ENCODE measurements at regions not wholly inside any gene's neighbourhood (a gene's known extent, or its start where the extent isn't known, plus 50 kb on each side); places are given as distances from the start of the nearest gene placed in this dataset.

DNA sequence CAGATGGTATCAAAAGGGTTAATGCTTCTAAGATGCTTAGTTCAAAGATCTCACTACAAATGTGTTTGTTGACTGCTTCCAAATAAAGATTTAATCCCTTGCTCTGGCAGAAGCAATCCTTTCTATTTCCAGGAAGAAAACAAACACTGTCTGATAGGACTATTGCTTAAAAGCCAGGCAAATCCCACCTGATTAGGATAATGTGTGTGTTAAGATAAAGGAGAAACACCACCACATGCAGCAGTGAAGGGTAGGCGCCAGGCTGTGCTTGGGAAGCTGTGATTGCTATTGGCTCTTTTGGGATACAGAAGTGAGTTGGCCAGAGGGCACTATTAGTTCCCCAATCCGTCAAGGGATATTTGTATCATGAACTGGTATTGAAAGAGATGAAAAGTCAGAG is 62.8 kb upstream of the LRCH1 start:
- TF ChIP-seq, protein P1, sequence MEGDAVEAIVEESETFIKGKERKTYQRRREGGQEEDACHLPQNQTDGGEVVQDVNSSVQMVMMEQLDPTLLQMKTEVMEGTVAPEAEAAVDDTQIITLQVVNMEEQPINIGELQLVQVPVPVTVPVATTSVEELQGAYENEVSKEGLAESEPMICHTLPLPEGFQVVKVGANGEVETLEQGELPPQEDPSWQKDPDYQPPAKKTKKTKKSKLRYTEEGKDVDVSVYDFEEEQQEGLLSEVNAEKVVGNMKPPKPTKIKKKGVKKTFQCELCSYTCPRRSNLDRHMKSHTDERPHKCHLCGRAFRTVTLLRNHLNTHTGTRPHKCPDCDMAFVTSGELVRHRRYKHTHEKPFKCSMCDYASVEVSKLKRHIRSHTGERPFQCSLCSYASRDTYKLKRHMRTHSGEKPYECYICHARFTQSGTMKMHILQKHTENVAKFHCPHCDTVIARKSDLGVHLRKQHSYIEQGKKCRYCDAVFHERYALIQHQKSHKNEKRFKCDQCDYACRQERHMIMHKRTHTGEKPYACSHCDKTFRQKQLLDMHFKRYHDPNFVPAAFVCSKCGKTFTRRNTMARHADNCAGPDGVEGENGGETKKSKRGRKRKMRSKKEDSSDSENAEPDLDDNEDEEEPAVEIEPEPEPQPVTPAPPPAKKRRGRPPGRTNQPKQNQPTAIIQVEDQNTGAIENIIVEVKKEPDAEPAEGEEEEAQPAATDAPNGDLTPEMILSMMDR (IDR thresholded peaks at IDR 0.05; ENCODE audit: unreplicated experiment in 3 of 3), result no peak
- peaks cover 13% of the 10 kb centered on the region for H3K4me1 Mint-ChIP-seq
- no peaks in the 10 kb centered on the region for H3K36me3 Mint-ChIP-seq (ENCODE audit: low read depth)
- H3K9me3 Mint-ChIP-seq, result peaks cover 15% of the 10 kb centered on the region
- peaks cover 4% of the 10 kb centered on the region for H3K27me3 Mint-ChIP-seq (ENCODE audit: low read depth)
- no peak overlapping the region for H3K27ac Mint-ChIP-seq
- H3K4me3 Mint-ChIP-seq, result no peak overlapping the region

DNA sequence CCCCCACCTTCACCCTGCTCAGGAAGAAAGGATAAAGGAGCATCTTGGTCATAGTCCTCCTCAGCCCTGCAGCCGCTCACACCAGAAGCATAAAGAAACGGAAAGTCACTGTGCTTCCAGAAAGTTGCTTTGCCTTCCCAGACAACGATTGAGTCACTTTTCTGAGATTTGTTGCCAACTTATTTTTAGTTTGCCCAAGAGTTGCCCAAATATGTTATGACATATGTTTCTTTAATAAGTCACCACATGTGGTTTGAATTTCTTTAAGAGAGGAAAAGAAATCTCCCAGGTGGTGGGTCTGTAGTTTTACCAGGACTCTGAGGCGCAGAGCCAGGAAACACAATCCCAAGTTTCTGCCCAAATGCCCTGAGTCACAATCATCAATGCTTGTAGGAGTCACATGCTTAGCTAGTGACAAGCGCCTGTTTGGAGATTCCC is 63.4 kb upstream of the LRCH1 start:
- H3K9me3 Mint-ChIP-seq, result peaks cover 19% of the 10 kb centered on the region
- H3K4me1 Mint-ChIP-seq, result peaks cover 13% of the 10 kb centered on the region
- H3K4me3 Mint-ChIP-seq, result no peak overlapping the region
- no peak overlapping the region for H3K27ac Mint-ChIP-seq
- TF ChIP-seq, protein P1 (IDR thresholded peaks at IDR 0.05; ENCODE audit: unreplicated experiment in 3 of 3), result no peak
- H3K36me3 Mint-ChIP-seq (ENCODE audit: low read depth), result peaks cover 2% of the 10 kb centered on the region
- H3K27me3 Mint-ChIP-seq (ENCODE audit: low read depth), result peaks cover 4% of the 10 kb centered on the region

DNA sequence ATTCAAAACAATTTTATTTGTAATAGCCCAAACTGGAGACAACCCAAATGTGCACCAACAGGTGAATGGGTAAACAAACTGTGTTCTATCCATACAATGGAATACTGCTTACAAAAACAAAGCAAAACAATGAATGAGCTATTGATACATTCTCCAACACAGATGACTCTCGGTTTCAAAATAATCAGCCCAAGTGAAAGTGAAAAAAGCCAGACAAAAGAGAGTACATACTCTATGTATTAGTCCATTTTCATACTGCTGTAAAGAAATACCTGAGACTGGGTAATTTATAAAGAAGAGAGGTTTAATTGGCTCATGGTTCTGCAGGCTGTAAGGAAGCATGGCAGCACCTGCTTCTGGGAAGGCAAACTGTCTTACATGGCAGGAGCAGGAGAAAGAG is 65.2 kb upstream of the LRCH1 start:
- Mint-ChIP-seq H3K27ac (no peak overlapping the region), H3K27me3 (ENCODE audit: low read depth) (peaks cover 4% of the 10 kb centered on the region), H3K36me3 (ENCODE audit: low read depth) (peaks cover 5% of the 10 kb centered on the region), H3K9me3 (peaks cover 27% of the 10 kb centered on the region), H3K4me3 (no peak overlapping the region), H3K4me1 (peaks cover 13% of the 10 kb centered on the region)
- TF ChIP-seq, protein P1 (IDR thresholded peaks at IDR 0.05; ENCODE audit: unreplicated experiment in 3 of 3), result no peak

DNA sequence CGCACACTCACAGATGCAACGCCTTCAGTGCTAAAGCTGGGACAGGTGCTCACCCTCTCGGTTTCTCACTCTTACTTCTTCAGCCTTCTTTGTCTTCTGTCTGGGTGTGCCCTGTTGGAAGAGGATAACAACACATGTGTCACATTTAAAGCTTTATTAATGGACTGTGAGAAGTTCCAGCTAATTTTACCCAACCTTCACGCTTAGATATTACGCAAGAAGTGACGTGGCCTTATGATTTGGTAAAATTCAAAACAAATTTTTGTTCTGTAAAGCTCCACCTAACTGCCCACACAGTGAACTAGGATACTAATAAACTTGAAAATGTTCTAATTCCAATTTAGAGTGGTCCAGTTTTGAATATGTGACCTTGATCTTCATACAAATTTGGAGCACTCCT is 66.7 kb upstream of the LRCH1 start:
- peaks cover 5% of the 10 kb centered on the region for H3K36me3 Mint-ChIP-seq (ENCODE audit: low read depth)
- peaks cover 4% of the 10 kb centered on the region for H3K27me3 Mint-ChIP-seq (ENCODE audit: low read depth)
- peaks cover 14% of the 10 kb centered on the region for H3K4me1 Mint-ChIP-seq
- H3K4me3 Mint-ChIP-seq, result no peak overlapping the region
- TF ChIP-seq, protein P1 (IDR thresholded peaks at IDR 0.05; ENCODE audit: unreplicated experiment in 3 of 3), result no peak
- H3K27ac Mint-ChIP-seq, result no peak overlapping the region
- peaks cover 28% of the 10 kb centered on the region for H3K9me3 Mint-ChIP-seq

DNA sequence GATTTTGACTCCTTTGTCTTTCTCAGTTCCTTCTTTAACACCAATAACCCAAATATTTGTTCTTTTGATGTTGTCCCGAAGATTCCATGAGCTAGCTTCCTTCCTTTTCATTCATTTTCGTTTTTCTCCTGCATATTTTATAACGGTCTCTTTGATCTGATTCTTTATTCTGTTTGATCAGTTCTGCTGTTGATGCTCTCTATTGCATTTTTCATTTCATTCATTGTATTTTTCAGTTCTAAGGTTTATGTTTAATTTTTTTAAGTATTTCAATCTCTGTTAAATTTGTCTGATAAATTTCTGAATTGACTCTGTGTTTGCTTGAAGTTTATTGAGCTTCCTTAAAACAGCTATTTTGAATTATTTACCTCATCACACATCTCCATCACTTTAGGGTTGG is 68.4 kb upstream of the LRCH1 start:
- H3K9me3 Mint-ChIP-seq, result peaks cover 30% of the 10 kb centered on the region
- H3K4me3 Mint-ChIP-seq, result no peak overlapping the region
- H3K27me3 Mint-ChIP-seq (ENCODE audit: low read depth), result peaks cover 4% of the 10 kb centered on the region
- H3K4me1 Mint-ChIP-seq, result peaks cover 4% of the 10 kb centered on the region
- TF ChIP-seq, protein P1 (IDR thresholded peaks at IDR 0.05; ENCODE audit: unreplicated experiment in 3 of 3), result no peak
- peaks cover 5% of the 10 kb centered on the region for H3K36me3 Mint-ChIP-seq (ENCODE audit: low read depth)
- no peak overlapping the region for H3K27ac Mint-ChIP-seq

DNA sequence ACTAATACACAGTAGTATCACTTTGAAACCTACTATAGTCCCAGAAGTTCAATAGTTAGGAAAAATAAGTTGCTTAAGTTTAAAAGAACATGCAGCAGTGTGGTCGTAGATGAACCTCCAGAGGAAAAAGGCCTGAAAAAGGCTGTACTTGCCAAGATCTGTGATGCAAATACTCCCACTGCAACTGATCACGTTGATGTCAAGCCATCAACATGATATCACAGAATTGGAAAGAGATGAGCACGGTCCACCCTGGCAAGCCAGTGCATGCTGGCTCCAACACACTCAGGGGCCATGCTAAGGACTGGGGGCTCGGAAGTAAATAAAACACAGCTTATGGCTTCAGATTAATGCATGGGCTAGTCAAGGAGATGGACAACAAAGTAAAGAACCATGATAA is 71.8 kb upstream of the LRCH1 start:
- Mint-ChIP-seq H3K4me3 (no peak overlapping the region), H3K27ac (no peak overlapping the region), H3K36me3 (ENCODE audit: low read depth) (peaks cover 5% of the 10 kb centered on the region), H3K9me3 (peaks cover 29% of the 10 kb centered on the region), H3K27me3 (ENCODE audit: low read depth) (peaks cover 3% of the 10 kb centered on the region), H3K4me1 (peaks cover 4% of the 10 kb centered on the region)
- TF ChIP-seq, protein P1 (IDR thresholded peaks at IDR 0.05; ENCODE audit: unreplicated experiment in 3 of 3), result no peak
